COLO668 (cell line): ENCODE measurements at regions not wholly inside any gene's neighbourhood (a gene's known extent, or its start where the extent isn't known, plus 50 kb on each side); places are given as distances from the start of the nearest gene placed in this dataset.
"Not testable (repeated sequence)": the region's sequence is repeated elsewhere in the genome, so short reads cannot be mapped to it uniquely, and the experiment has no call there.

Experiments
- DNase-seq: peaks from one replicate; lab custom pipeline; 2025; ENCODE audit not compliant: unreplicated experiment; lab: John Stamatoyannopoulos, UW

- DNase-seq: no peak
Observed at GRCh38 chr9:87357600-87357999, 140.1 kb upstream of the DAPK1 start.

GRCh38 chr9:87359264-87359663 is 138.4 kb upstream of the DAPK1 start:
- no peak for DNase-seq

GRCh38 chr9:87359958-87360601 is 137.6 kb upstream of the DAPK1 start:
- DNase-seq: no peak

- DNase-seq: no peak
Observed at GRCh38 chr9:87370049-87370685, 127.5 kb upstream of the DAPK1 start.

- DNase-seq: no peak
Observed at GRCh38 chr9:87371795-87372355, 125.8 kb upstream of the DAPK1 start.

GRCh38 chr9:87372356-87372851 is 125.3 kb upstream of the DAPK1 start:
- no peak for DNase-seq

GRCh38 chr9:87374023-87374919 is 123.4 kb upstream of the DAPK1 start:
- DNase-seq: not testable (repeated sequence)

- DNase-seq: no peak
Observed at GRCh38 chr9:87375397-87376073, 122.1 kb upstream of the DAPK1 start.

GRCh38 chr9:87378676-87379075 is 119.0 kb upstream of the DAPK1 start:
- DNase-seq: no peak

- DNase-seq: no peak
Observed at GRCh38 chr9:87379300-87379699, 118.4 kb upstream of the DAPK1 start.

- no peak for DNase-seq
Observed at GRCh38 chr9:87381050-87381711, 116.5 kb upstream of the DAPK1 start.

GRCh38 chr9:87381746-87382145 is 115.9 kb upstream of the DAPK1 start:
- no peak for DNase-seq

- no peak for DNase-seq
Observed at GRCh38 chr9:87382900-87383299, 114.8 kb upstream of the DAPK1 start.

GRCh38 chr9:87383344-87384150 is 114.1 kb upstream of the DAPK1 start:
- DNase-seq: no peak

GRCh38 chr9:87386490-87387025 is 111.1 kb upstream of the DAPK1 start:
- DNase-seq: peak; percentile 33

GRCh38 chr9:87387351-87388011 is 110.2 kb upstream of the DAPK1 start:
- DNase-seq: no peak

- DNase-seq: not testable (repeated sequence)
Observed at GRCh38 chr9:87388708-87389107, 109.0 kb upstream of the DAPK1 start.

GRCh38 chr9:87389936-87390335 is 107.7 kb upstream of the DAPK1 start:
- DNase-seq: no peak

GRCh38 chr9:87390361-87390760 is 107.3 kb upstream of the DAPK1 start:
- no peak for DNase-seq
